Muscle of leg (tissue), 3 donors: ENCODE measurements at regions not wholly inside any gene's neighbourhood (a gene's known extent, or its start where the extent isn't known, plus 50 kb on each side); places are given as distances from the start of the nearest gene placed in this dataset.

ENCODE experiments used
- DNase-seq: peaks from one replicate; pipeline ENCODE4 v3.0.0; 2013
- H3K27ac ChIP-seq: one replicate; pipeline ENCODE4 v1.5.1; 2013; ENCODE audit warnings: mild to moderate bottlenecking, low read length, control low read depth
- H3K27me3 ChIP-seq: one replicate; pipeline ENCODE4 v1.6.1; 2013; ENCODE audit warnings: low read length; ENCODE audit not compliant: control insufficient read depth, insufficient read depth
- H3K36me3 ChIP-seq: one replicate; pipeline ENCODE4 v1.6.1; 2013; ENCODE audit warnings: low read length; ENCODE audit not compliant: control insufficient read depth, insufficient read depth
- H3K4me1 ChIP-seq: one replicate; pipeline ENCODE4 v1.6.1; 2013; ENCODE audit warnings: low read length; ENCODE audit not compliant: control insufficient read depth, insufficient read depth
- H3K4me3 ChIP-seq: one replicate; pipeline ENCODE4 v1.5.1; 2013; ENCODE audit warnings: low read length, control low read depth
- H3K9me3 ChIP-seq: replicated peaks from 2 replicates; pipeline ENCODE4 v1.6.1; 2013; ENCODE audit warnings: low read depth, low read length; ENCODE audit not compliant: control insufficient read depth
- WGBS: methylation state at CpG from one replicate; pipeline ENCODE4 v1.1.5; 2013; ENCODE audit warnings: missing lambda C conversion rate; ENCODE audit not compliant: insufficient coverage; 5-methylcytosine and 5-hydroxymethylcytosine counted together

- H3K27ac ChIP-seq = no peak overlapping the region
- peaks cover 24% of the 10 kb centered on the region for H3K27me3 ChIP-seq
- no peaks in the 10 kb centered on the region for H3K36me3 ChIP-seq
- H3K9me3 ChIP-seq = peaks cover 2% of the 10 kb centered on the region
- no peak for DNase-seq
- no peak overlapping the region for H3K4me3 ChIP-seq
- 75% methylated on average over 31 of the region's 31 CpGs for WGBS
- no peaks in the 10 kb centered on the region for H3K4me1 ChIP-seq
Observed at GRCh38 chr16:86709902-86710601, 131.7 kb downstream of the FOXL1 start.

DNA sequence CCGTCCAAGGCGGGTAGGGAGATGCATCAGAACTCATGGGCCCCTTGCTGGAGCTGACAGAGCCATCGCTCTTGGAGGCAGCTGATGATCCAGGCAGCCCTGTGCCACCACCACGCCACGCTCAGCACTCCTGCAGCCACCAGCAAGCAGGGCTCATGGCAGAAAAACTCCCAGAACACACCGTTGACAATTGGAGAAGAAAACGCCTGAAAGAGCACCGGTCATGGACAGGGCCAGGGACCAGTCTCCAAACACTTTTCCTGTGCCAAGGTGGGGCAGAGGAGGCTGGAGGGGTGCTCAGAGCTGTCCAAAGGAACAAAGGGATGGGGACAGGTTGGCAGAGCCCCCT is 132.2 kb downstream of the FOXL1 start:
- H3K4me3 ChIP-seq = no peak overlapping the region
- H3K36me3 ChIP-seq = no peaks in the 10 kb centered on the region
- 86% methylated on average over 5 of the region's 8 CpGs for WGBS
- peaks cover 2% of the 10 kb centered on the region for H3K9me3 ChIP-seq
- H3K27me3 ChIP-seq = peaks cover 25% of the 10 kb centered on the region
- no peak for DNase-seq
- H3K27ac ChIP-seq = no peak overlapping the region
- no peaks in the 10 kb centered on the region for H3K4me1 ChIP-seq

- H3K27me3 ChIP-seq = peaks cover 24% of the 10 kb centered on the region
- no peaks in the 10 kb centered on the region for H3K4me1 ChIP-seq
- no peaks in the 10 kb centered on the region for H3K36me3 ChIP-seq
- H3K9me3 ChIP-seq = peaks cover 2% of the 10 kb centered on the region
- DNase-seq = no peak
- no peak overlapping the region for H3K4me3 ChIP-seq
- 86% methylated on average over 18 of the region's 18 CpGs for WGBS
- H3K27ac ChIP-seq = no peak overlapping the region
Observed at GRCh38 chr16:86712158-86713009, 134.0 kb downstream of the FOXL1 start.

DNA sequence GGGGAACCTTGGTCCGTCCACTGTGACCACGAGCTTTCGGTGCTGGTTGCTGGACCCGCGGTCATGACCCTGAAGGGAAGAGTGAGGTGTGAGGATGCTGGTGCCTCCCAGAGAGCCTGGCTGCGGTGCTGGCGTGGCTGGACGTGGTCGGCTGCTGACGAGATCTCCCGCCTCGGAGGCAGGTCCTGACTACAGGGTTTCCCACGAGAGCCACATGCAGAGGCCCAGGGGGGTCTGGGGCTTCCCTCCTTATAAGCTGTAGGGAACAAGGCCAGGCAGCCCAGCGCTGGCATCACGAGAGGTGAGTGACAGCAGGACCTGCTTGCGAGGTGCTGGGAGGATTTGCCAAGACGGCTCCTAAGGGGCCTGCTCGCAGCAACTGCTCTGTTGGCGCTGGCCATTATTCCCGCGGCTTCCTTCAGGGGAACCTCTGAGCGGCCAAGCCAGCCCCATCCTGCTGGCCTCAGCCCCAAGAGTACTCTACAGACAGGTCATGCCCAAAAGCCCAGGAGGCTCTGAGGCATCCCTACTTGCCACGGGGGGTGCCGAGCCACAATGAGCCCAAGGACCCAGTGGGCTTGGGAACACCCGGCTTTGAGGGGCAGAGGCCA is 134.8 kb downstream of the FOXL1 start:
- H3K4me1 ChIP-seq = peaks cover 3% of the 10 kb centered on the region
- H3K4me3 ChIP-seq = no peak overlapping the region
- H3K27me3 ChIP-seq = peaks cover 30% of the 10 kb centered on the region
- no peaks in the 10 kb centered on the region for H3K36me3 ChIP-seq
- DNase-seq = no peak
- WGBS = 70% methylated on average over 25 of the region's 25 CpGs
- H3K27ac ChIP-seq = no peak overlapping the region
- peaks cover 2% of the 10 kb centered on the region for H3K9me3 ChIP-seq

GRCh38 chr16:86714166-86714565 is 135.8 kb downstream of the FOXL1 start:
- 36% methylated on average over 2 of the region's 4 CpGs for WGBS
- H3K4me1 ChIP-seq = peaks cover 3% of the 10 kb centered on the region
- no peak overlapping the region for H3K4me3 ChIP-seq
- no peaks in the 10 kb centered on the region for H3K36me3 ChIP-seq
- H3K9me3 ChIP-seq = peaks cover 1% of the 10 kb centered on the region
- peaks cover 31% of the 10 kb centered on the region for H3K27me3 ChIP-seq
- no peak overlapping the region for H3K27ac ChIP-seq
- no peak for DNase-seq

DNA sequence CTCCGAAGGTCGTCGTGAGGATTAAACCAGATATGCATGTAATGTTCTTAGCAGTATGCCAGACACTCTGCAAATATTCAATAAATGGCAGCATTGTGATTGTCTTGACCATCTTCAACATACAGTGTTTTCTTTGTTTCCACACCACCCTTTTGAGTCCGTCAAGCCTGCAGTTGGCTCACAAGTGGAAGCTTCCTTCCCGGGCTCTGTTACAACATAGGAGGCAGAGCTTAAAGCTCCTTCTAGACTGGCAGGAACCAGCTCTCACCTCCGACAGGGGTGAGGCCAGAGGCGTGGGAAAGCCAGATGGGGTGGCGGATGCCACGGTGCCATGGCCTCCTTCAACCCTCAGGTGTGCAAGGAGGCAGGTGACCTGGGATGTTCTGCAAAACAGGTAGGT is 138.3 kb downstream of the FOXL1 start:
- H3K36me3 ChIP-seq = no peaks in the 10 kb centered on the region
- no peaks in the 10 kb centered on the region for H3K9me3 ChIP-seq
- no peak overlapping the region for H3K4me3 ChIP-seq
- WGBS = 90% methylated on average over 2 of the region's 9 CpGs
- peaks cover 17% of the 10 kb centered on the region for H3K27me3 ChIP-seq
- H3K4me1 ChIP-seq = peaks cover 3% of the 10 kb centered on the region
- no peak overlapping the region for H3K27ac ChIP-seq
- no peak for DNase-seq

- Histone ChIP-seq H3K4me3 (no peak overlapping the region), H3K9me3 (no peaks in the 10 kb centered on the region), H3K27me3 (peaks cover 17% of the 10 kb centered on the region), H3K36me3 (no peaks in the 10 kb centered on the region), H3K27ac (no peak overlapping the region), H3K4me1 (peaks cover 3% of the 10 kb centered on the region)
- WGBS = 8% methylated on average over 2 of the region's 9 CpGs
- DNase-seq = no peak
Observed at GRCh38 chr16:86718118-86718517, 139.8 kb downstream of the FOXL1 start.

- 68% methylated on average over 2 of the region's 5 CpGs for WGBS
- Histone ChIP-seq H3K4me1 (peaks cover 7% of the 10 kb centered on the region), H3K27me3 (peaks cover 13% of the 10 kb centered on the region), H3K4me3 (no peak overlapping the region), H3K9me3 (no peaks in the 10 kb centered on the region), H3K27ac (no peak overlapping the region), H3K36me3 (no peaks in the 10 kb centered on the region)
- DNase-seq = no peak
Observed at GRCh38 chr16:86722970-86723369, 144.6 kb downstream of the FOXL1 start.

- no peak for DNase-seq
- Histone ChIP-seq H3K4me3 (no peak overlapping the region), H3K27me3 (peaks cover 18% of the 10 kb centered on the region), H3K27ac (no peak overlapping the region), H3K9me3 (no peaks in the 10 kb centered on the region), H3K36me3 (no peaks in the 10 kb centered on the region), H3K4me1 (peaks cover 6% of the 10 kb centered on the region)
- 48% methylated on average over 6 of the region's 10 CpGs for WGBS
Observed at GRCh38 chr16:86723689-86724088, 145.3 kb downstream of the FOXL1 start.

- Histone ChIP-seq H3K4me1 (peaks cover 6% of the 10 kb centered on the region), H3K27me3 (peaks cover 29% of the 10 kb centered on the region), H3K9me3 (no peaks in the 10 kb centered on the region), H3K27ac (no peak overlapping the region), H3K36me3 (no peaks in the 10 kb centered on the region), H3K4me3 (no peak overlapping the region)
- WGBS = 77% methylated on average over 6 of the region's 10 CpGs
- no peak for DNase-seq
Observed at GRCh38 chr16:86725401-86725800, 147.1 kb downstream of the FOXL1 start.
